ENCODE measurements at regions not wholly inside any gene's neighbourhood (a gene's known extent, or its start where the extent isn't known, plus 50 kb on each side); places are given as distances from the start of the nearest gene placed in this dataset.

- TF ChIP-seq NR1H2 (CRISPR knock-in tag; IDR thresholded peaks at IDR 0.05): no peak
- TF ChIP-seq ZNF532 (CRISPR knock-in tag; IDR thresholded peaks at IDR 0.05; ENCODE audit: borderline replicate concordance): no peak
- no peak for TF ChIP-seq CTCF (IDR thresholded peaks at IDR 0.05)
- TF ChIP-seq ZSCAN18 (CRISPR knock-in tag; IDR thresholded peaks at IDR 0.05): no peak
- no peak for TF ChIP-seq ESRRA (CRISPR knock-in tag; IDR thresholded peaks at IDR 0.05; ENCODE audit: borderline replicate concordance)
- TF ChIP-seq MXD4 (CRISPR knock-in tag; IDR thresholded peaks at IDR 0.05; ENCODE audit: borderline replicate concordance): no peak
- no peak for TF ChIP-seq NR3C1 (CRISPR knock-in tag; conservative IDR thresholded peaks at IDR 0.05; ENCODE audit: low read depth)
- no peak for TF ChIP-seq NFE2L1 (CRISPR knock-in tag; IDR thresholded peaks at IDR 0.05)
- no peak for TF ChIP-seq IRF1 (CRISPR knock-in tag; IDR thresholded peaks at IDR 0.05)
These were observed 376.8 kb upstream of the C2CD4B start for GRCh38 chr15:62541846-62542245.
